HT-29 (cell line): ENCODE measurements at regions not wholly inside any gene's neighbourhood (a gene's known extent, or its start where the extent isn't known, plus 50 kb on each side); places are given as distances from the start of the nearest gene placed in this dataset.

Experiments
- DNase-seq: peaks from one replicate; pipeline ENCODE4 v3.0.0-alpha.2; 2015; ENCODE audit warnings: low spot score

DNA sequence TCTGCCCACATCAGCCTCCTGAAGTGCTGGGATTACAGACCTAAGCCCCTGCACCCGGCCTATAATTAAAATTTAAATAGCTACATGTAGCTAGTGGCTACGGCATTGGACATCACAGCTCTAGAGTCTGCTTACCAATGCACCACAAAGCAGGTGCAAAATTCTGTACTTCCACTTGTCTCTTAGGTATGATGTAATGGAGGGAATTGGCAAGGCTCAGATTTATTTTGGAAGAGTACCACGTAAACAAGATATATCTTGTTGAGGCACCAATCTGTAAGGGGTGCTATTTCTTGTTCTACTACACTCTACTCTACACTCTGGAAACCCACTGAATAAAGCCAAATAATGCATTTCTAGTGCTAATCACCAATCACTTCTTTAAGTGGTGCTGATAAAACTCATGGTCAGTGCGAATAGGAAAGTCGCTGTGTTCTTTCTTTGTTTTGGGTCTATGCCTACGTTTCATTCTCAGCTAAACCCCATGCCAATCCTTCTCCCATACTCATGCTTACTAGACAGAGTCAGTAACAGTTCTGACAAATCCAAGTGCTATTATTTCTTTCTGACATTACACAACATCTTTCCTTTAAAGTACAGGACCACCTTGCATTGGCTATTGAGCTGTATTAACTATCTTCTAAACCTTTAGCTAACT, 92.3 kb downstream of the GC start:
- no peak for DNase-seq

DNA sequence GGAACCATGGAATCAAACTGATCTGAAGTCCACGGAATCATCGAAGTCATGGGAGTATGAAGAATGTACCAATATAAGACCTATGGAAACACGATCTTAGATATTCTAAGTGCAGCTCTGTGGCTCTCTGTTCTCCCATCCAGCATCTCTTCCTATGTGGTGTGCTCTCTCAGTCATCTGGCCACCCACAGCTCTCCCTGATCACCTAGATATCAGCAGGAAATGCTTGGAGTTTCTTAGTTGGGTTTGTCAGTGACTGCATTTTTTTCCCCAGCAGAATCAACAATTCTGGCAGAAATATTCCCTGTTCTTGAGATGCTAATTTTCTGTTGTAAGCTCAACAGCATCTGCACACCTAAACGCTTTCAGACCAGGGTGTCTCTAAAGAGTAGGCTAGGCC, 94.1 kb downstream of the GC start:
- no peak for DNase-seq

DNA sequence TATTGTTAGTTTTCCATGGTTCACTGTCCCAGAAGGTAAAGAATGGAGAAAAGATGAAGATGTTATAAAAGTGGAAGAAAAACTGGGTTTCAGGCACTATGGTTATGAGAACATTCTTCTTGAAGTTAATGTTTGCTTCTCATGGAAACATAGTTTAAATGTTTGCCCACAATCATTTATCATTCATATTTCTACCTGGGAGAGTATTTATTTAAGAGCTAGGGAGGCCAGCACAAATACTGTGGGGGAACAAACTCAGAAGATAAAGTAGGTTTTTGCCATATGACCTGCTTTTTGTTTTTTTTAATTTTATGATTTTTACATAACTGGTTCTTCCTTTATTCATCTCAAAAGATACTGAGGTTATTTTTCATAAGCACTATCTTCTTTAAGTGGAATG, 96.8 kb downstream of the GC start:
- DNase-seq, result no peak

DNA sequence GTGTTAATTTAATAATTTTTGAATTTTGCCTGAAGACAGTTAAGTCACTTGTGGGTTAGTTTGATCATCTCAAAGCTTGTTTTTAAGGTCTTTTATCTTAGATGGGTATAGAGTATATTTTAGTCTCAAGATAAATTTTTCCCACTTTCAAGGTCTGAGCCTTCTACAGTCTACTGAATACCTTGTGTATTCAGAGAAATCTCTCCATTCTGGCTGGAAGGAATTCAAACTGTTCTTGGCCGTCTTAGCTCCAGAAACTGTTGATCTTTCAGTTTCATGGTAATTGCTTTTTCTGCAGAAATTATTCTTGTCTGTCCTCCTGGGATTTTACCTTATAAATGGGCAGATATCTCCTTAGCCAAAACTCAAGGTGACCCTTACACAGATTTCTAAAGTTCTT, 97.9 kb downstream of the GC start:
- DNase-seq, result no peak

DNA sequence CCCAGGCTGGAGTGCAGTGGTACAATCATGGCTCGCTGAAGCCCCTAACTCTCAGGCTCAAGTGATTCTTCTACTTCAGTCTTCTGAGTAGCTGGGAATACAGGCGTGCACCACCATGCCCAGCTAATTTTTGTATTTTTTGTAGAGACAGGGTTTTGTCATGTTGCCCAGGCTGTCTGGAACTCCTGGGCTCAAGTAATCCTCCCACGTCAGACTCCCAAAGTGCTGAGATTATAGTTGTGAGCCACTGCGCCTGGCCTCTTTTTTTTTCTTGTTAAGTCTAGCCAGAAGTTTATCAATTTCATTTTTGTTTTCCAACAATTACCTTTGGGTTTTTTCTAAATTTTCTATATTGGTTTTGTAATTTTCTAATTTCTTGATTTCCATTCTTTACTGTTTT, 100.6 kb downstream of the GC start:
- DNase-seq, result no peak

DNA sequence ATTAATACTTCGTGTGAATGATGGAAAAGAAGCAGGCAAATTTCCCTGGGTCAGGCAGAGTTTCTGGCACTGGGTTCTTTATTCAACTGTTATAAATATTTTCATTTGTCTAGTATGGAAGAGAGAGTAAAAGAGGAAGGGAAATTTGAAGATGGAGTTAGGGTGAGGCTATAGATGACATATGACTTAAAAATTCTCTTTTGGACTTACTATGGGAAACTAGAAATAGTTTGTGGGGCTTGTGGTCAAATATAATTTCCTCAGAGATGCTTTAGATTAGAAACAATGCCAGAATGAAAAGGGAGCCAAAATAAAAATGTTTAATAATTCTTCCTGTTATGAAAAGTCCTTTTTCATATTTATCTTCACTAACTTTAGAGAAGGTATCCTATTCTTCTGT, 103.2 kb downstream of the GC start:
- no peak for DNase-seq

DNA sequence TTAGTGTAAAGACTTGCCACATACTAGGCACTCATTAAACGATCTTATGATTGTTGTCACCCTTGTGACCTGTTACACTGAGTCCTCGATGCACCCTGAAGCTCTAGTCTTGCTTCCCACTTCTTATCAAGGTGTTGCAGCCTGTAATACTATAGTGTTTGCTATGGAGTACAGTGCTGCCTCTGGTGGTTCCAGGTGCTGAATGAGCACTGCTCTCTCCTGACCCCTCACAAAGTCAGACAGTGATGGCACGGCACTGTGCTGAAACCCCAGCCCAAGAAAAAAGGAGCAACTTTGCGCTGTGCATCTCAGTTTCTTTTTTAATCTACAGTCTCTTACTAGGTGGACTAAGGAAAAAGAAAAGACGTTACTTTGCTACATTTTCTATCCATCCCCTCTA, 106.3 kb downstream of the GC start:
- DNase-seq, result no peak

DNA sequence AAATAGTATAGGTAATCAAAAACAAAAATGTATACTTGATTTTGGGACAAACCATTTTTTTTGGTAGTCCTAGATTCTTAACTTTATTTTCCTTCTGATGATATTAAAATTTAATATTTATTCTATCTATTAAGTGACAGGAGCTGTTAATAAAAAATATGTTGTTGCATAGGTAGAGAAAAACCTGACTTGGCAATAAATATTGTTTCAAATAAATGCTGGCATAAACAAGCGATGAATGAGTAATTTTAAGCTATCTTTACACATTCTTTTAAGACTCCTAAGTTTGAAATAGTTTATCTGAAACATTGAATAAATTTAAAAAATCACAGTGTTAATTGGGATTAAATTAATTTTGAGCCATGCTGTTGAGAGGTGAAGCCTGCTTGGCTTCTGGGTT, 114.6 kb downstream of the GC start:
- DNase-seq, result no peak

DNA sequence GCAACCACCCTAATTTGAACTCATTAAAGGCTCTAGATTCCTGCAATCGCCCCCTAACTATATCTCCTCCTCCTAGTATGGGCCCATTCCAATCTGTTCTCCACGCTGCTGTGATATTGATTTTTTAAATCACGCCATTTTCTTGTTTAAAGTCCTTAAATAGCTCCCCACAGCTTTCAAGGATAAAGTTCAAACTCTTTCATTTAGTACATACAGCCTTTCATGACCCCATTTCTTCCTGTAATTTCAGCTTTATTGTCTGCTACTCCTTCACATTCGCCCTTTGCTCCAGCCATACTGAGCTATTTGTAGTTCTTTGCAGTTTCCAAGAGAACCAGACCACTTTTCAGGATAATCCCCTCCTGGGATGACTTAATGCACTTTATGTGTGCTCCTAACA, 118.5 kb downstream of the GC start:
- DNase-seq, result no peak

DNA sequence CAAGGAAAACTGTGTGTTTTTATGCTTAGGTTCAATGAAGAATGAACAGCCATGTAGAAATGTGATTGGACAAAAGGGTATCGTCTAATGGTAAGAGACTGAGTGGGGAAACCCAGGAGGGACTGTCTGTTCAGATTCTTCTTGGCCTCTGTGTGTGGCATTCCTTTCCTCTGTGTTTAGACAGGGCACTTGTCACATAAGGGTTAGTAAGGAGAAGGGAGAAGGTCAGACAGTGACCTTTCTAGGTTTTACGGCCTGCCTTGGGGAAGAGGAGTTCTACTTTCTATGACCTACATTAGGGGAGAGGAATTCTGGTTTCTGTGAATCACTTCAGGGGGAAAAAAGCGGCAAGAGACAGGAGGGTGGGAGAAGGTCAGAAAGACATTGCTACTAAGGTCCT, 119.5 kb downstream of the GC start:
- DNase-seq, result no peak

DNA sequence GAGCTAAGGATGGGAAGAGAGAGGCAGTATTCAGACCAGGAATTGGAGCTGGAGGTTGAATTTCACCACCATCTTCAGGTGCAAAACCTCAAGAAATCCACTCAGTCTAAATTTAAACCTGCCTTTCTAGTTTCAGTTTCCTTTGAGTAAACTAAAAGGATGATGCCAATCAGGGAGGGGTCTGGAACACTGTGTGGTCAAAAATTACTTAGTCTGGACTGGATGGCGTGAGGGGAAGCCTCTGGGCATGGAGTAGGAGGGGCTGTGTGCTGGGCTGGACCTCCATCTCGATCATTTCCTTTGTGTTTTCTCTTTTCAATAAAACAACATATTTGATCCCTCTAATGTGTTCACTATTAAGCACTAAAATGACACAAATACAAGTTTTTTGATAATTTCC, 120.1 kb downstream of the GC start:
- DNase-seq, result no peak

DNA sequence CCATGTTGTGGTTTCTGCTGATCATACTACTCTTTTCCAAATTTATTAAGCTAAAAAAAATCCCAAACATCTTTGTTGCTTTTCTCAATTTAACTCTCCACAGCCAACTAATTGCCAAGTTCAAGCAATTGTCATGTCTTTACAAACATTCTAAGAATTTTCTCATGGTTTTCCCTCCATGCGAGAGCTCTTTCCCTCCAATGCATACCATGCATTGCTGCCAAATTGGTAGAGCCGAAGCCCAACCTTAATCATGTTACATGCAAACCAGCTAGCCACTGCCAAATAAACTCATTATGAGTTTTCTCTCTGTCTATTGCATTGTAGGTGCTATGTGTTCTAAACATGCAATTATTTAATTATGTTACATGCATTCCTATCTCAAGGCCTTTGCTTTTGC, 123.9 kb downstream of the GC start:
- DNase-seq, result no peak

DNA sequence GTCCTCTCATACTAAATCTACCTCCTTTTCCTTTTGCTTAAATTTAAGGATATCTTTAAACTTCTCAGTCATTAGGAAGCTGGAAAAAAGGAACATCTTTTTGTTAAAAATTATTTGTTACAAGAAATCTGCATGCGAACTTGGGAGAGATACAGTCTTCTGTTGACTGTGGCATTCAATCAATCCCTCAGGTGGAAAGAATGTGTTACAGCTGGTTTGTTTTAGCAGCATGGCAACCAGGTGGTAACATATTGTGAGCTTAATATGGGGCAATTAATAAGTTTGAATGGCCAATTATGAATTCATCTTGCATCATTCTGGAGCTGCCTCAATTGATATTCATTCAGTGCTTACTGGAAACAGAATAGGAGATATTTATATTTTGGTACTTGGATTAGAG, 135.0 kb downstream of the GC start:
- DNase-seq, result no peak

DNA sequence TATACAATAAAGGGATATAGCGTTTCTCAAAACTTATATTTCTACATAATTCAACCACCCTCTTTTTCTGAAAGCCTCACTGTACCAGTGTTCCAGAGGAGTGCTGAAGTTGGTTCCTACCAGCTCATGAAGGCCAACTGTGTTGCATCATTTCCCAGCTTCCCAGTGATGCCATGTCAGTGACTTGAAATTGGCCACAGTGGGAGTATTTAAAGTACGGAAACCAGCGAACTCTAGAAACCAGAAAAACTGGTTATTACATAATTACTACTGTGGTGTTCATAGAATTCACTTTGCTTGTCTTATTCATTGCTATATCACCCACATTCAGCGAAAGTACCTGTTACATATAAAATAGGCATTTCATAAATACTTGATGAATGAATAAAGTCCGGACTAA, 135.4 kb downstream of the GC start:
- peak; percentile 28 for DNase-seq

DNA sequence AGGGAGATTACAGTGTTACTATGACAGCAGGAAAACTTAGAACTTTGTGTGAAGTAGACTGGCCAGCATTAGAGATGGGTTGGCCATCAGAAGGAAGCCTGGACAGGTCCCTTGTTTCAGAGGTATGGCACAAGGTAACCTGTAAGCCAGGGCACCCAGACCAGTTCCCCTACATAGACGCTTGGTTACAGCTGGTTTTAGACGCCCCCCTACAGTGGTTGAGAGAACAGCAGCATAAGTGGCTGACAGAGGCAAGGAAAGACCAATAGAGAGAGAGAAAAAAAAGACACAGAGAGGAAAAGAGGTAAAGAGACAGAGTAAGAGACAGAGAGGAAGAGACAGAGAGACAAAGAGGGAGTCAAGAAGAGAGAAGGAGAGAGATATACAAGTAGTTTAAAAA, 144.5 kb downstream of the GC start:
- DNase-seq, result no peak

DNA sequence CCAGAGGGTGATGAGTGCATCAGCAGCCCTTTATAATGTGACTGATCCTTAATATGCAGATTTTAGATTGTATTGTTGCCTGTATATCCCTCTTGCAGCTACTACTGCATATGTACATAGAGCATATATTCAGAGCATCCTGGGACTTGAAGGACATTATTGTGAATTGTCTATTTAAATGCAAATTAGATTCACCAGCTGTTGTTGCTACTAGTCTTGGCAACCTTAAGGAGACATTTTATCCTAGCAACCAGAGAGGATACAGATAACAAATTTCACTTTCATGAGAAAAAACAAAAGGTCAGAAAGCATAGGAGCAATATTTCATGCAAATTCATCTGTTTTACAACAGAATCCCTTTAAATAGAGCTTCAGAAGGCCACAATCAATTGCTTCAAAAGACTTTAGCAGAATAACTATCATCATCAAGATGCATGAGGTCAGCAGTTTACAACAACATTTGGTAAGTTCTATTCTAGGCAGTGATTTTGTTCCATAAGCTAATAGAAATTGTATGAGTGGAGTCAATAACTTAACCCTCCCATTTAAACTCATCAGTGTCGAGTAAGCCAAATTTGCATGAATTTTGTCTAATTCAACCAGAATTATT, 148.6 kb downstream of the GC start:
- no peak for DNase-seq

DNA sequence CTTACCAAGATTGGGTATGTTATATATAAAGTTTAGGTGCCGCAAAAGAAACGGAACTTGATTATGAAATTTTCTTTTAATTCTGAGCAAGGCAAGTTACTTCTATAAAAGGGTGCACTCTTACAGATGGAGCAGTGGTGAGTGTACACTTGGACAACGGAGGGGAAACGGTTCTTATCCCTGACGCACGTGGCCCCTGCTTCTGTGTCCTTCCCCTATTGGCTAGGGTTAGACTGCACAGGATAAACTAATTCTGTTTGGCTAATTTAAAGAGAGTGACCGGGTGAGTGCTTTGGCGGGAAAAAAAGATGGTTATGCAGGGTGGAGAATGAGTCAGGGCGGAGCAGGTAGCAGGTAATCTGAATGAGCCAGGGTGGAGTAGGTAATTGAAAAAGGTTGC, 149.5 kb downstream of the GC start:
- no peak for DNase-seq

DNA sequence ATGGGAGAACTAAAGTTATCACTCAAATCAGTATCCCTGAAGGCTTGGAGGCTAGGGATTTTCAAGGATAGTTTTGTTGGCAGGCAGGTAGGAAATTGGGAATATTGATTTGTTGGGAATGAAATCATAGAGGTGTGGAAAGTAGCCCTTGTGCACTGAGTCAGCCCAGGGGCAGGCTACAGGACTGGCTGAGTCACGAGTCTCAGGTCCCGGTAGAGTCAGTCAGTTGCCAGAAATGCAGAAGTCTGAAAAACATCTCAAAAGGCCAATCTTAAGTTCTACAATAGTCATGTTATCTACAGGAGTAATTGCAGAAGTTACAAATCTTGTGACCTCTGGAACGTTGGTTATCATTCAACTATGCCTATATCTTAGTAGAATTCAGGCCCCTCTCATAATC, 153.1 kb downstream of the GC start:
- no peak for DNase-seq

DNA sequence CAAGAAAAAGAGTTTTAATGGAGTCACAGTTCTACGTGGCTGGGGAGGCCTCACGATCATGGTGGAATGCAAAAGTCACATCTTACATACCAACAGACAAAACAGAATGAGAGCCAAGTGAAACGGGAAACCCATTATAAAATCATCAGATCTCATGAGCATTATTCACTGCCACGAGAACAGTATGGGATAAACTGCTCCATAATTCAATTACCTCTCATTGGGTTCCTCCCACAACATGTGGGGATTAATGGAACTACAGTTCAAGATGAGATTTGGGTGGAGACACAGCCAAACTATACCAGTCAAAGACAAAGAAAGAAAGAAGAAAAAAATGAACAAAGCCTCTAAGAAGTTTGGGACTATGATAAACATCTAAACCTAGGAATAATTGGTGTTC, 158.9 kb downstream of the GC start:
- DNase-seq, result no peak
